A172 (cell line): ENCODE measurements at regions not wholly inside any gene's neighbourhood (a gene's known extent, or its start where the extent isn't known, plus 50 kb on each side); places are given as distances from the start of the nearest gene placed in this dataset.
A peak's percentile ranks its signal among the peaks of the same experiment; 100 is the strongest.
"Not testable (repeated sequence)": the region's sequence is repeated elsewhere in the genome, so short reads cannot be mapped to it uniquely, and the experiment has no call there.

Source experiments
- DNase-seq: peaks from one replicate; pipeline ENCODE4 v3.0.0-alpha.2; 2015; ENCODE audit warnings: low spot score

GRCh38 chr7:47190462-47190861 is 391.4 kb downstream of the TNS3 start:
- DNase-seq, result no peak

- no peak for DNase-seq
Observed at GRCh38 chr7:47188653-47189315, 393.1 kb downstream of the TNS3 start.

DNA sequence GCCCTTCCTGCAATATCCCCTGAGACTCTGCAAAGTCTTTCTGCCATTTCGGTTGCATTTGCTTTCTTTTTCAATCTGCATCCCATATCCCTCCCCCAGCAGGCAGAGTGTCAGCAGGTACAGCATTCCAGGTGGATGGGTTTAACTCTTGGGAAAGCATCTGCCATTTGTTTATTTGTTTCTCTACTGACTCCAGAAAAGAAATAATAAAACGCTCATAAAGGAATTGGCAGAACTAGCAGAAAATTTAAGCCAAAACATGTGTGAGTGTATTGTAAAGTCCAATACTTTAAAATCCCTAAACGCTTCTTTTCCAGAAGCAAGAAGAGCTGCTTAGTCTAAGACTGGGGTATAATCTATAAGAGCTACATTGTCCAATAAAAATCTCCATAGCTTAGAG is 393.8 kb downstream of the TNS3 start:
- DNase-seq, result no peak

- no peak for DNase-seq
Observed at GRCh38 chr7:47186316-47186715, 395.6 kb downstream of the TNS3 start.

DNA sequence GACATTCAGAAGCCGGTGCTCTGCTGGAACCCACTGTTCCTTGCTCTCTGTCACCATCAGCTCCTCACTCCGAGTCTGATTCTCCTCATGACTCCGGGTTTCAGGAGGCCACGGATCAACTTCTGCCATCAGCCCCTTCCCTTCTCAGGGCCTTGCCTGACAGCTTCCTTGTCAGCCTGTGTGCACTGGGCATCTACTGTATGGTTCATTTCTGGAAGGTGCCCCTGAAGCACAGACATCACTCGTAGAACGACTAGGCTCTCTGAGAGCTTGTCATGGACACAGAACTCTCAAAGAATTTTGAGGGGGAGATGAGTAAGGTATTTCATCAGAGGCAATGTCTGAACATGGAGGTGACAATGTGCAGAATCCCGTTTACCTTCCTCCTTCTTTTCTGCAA is 396.1 kb downstream of the TNS3 start:
- no peak for DNase-seq

DNA sequence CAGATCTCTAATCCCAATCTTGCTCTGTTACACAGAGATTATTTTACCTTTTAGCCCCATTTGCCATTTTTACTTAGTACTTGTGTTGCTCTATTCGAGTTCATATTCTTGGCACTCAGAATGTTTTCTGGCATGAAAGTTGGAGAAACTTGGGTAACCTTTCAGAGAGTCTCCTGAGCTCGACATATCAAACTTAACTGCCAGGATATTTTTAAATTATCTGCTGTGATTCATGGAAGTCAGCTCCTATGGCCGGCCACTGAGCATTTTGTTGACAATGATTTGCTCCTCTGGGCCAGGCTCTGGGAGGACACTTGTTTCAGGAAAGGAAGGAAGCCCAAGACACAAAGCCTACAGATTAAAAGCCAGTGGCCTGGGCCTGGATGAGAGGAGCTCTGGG is 396.7 kb downstream of the TNS3 start:
- no peak for DNase-seq

GRCh38 chr7:47183862-47184590 is 397.9 kb downstream of the TNS3 start:
- DNase-seq, result no peak

DNA sequence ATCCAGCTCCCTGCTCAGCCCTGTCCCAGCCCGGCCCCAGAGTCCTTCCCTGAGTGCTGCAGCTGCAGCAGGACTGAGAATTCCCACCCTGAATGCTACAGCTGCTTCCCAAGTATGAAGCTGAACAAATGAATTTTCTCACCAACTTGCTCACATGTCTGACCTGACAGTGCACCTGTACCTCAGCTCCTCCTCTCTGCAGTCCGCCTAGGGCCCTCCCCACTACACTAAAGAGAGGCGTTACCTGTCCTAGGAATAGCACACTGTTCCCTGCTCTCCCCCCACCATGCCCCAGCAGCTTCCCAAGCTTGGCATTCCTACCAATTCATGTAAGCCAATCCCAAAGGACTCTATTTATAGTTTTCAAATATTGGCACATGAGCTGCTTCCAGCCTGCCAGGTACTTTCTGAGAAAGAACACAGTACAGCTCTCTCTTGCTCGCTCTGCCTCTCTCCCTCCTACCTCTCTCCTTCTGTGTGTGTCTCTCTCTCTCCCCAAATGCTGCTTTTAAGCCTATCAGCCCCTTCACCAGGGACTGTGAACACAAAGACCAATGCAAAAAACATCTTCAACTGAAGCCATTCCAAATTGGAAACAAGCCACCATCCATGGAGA is 400.1 kb downstream of the TNS3 start:
- DNase-seq, result no peak

DNA sequence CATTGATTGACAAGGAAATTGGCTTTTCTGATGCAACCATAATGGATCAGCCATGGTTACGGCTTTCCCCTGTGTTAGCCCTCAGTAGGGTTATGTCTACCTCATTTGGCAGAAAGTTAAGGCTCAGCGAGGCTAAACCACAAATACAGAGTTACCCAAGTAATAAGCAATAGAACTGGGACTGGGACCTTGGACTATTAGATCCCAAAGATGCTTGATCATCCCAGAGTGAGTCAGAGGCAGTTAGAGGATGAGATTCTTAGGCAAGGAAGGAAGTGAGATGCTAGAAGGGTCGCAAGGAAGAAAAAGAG is 401.4 kb downstream of the TNS3 start:
- DNase-seq, result no peak

DNA sequence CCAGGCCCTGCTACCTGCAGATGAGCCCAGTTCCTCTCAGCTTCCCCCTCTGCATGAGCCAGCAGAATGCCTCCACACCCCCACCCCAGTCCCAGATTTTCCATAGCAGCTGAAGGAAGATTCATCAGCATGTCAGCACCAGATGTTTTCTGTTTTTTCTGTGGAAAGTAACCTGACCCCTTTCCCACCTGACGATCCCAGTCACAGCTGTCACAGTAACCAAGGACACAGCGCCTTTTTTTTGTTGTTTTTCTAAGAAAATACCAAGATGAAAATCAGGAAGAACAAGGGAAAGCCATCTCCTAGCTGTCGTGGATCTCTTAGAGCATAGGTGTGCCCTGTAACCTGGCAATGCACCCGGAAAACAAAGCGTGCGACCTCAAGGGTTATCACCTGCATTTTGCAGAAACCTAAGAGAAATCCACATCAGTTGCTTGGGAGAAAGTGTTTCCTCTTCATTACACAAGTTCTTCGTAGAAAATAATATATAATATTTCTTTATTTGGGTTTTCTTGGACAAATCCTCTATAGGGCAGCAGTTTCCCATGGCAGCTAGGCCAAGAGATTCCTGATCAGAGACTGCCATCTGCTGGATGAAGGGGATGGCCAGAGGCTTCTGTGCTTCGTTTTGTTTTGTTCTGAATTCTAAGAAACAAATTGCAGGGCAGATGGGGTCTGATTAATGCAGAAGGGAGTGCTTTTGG is 401.9 kb downstream of the TNS3 start:
- DNase-seq, result peak; percentile 60

- DNase-seq, result not testable (repeated sequence)
Observed at GRCh38 chr7:47172602-47173539, 409.0 kb downstream of the TNS3 start.

- DNase-seq, result no peak
Observed at GRCh38 chr7:47170516-47170915, 411.4 kb downstream of the TNS3 start.

DNA sequence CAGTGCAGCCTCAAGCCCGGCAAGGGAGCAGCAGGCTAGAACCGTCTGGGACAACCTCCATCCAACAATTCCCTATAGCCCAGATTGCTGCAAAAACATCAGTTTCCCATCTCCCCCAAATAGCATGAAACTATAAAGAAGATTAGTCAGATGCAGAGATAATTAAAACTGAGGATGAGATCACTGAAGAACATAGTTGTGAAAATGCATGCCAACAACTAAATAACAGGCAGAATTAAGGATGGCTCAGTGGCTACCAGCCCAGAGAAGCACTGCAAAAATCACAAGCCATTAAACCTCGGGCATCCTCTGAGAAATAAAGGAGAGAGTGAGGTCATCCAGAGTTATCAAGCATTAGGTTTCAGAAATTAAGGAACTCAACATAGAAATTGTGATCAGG is 427.1 kb downstream of the TNS3 start:
- DNase-seq, result no peak

DNA sequence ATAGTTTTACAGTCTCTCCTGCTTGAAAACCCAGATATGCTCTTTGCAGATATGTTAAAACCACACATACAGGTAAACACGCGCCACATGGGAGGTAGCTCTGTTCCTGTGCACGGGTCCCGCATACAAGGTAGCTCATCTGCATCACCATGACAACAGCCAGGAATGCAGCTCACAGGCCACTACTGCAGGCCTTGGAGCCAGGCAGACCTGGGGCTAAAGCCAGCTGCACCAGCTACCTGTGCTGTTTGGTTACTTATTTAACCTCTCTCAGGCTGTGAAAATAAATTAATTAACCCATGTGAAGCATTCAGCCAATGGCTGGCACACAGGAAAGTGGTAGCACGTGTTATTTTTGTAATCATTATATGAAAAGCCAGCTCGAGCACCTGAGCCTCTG is 428.3 kb downstream of the TNS3 start:
- DNase-seq, result no peak

DNA sequence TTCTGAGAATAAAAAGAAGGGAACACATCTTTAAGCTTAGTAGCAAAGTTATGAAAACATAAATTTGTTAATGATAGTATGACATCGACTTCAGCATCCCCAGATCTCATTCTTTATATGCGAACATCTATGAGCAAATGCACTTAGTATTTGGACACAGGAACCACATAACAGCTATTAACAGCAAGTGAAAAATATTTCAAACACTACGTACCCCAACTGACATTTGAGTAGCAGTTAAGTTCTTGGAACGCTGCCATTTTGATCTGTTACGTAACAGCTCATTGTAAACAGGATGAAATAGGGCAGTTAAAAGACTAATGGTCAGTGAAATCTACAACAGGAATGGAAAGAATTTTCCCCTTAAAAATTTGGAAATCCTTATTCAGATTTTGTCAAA is 428.9 kb downstream of the TNS3 start:
- peak; percentile 78 for DNase-seq

DNA sequence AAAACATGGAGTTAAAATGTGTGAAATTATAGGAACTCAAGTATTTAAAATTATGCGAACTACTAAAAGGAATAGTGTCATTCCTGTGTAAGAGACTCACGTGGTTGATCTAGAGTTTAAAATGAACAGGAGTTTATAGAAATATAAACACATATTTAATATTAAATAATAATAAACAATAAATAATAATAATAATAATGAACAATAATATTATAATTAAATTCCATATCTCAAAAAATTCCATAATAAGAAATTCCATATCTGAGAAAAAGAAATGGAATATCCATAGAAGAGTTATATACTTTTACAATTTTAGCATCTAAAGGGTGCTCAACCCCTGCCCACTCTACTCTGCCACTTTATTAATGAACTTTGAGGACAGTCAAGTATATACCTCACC is 429.6 kb downstream of the TNS3 start:
- no peak for DNase-seq

GRCh38 chr7:47150497-47151260 is 431.2 kb downstream of the TNS3 start:
- no peak for DNase-seq

- DNase-seq, result no peak
Observed at GRCh38 chr7:47149971-47150370, 431.9 kb downstream of the TNS3 start.

DNA sequence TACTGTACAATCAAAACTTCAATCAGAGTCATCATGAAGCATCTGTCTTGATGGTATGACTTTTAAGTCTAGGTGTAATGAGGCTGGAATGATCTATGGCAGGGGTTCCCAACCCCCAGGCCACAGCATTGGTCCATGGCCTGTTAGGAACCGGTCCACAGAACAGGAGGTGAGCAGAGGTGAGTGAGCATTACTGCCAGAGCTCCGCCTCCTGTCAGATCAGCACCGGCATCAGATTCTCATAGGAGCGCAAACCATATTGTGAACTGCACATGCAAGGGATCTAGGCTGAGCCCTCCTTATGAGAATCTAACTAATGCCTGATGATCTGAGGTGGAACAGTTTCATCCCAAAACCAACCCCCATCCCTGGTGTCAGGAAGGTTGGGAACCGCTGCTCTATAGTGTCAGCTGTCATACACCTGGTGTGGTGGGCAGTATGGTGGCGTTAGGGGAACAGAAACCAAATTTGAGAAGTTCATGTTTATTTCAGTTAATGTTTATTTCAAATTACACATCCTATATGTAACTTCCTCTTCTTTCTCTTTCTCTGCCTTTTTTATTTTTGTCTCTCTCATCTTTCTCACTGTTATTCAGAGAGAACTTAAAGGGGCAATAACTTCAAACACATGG is 432.6 kb downstream of the TNS3 start:
- no peak for DNase-seq

GRCh38 chr7:47148536-47149207 is 433.2 kb downstream of the TNS3 start:
- no peak for DNase-seq
